ENCODE measurements at regions not wholly inside any gene's neighbourhood (a gene's known extent, or its start where the extent isn't known, plus 50 kb on each side); places are given as distances from the start of the nearest gene placed in this dataset.
"Not testable (repeated sequence)": the region's sequence is repeated elsewhere in the genome, so short reads cannot be mapped to it uniquely, and the experiment has no call there.

- not testable (repeated sequence) for DNase-seq
These were observed 445.1 kb downstream of the PTPRU start for GRCh38 chr1:29681416-29681815.

- DNase-seq = no peak
These were observed 443.7 kb downstream of the PTPRU start for GRCh38 chr1:29679828-29680558.

DNA sequence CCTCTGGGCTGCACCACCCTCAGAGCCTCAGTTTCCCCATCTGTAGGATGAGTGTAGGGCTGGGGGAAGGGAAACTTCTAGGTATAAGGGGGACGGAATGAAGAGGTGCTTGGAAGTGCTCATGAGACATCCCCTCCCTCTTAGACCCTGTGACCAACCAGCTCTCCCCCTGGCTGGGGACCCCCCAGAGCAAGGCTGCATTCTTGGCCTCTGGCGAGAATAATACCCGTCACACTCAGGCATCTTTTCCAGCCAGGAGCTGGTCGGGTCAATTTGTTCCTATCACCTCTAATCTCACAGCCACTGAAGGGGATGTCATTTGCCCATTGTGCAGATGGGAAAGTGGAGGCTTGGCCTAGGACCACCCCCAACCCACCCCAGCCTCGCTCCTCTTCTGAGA, 443.0 kb downstream of the PTPRU start:
- DNase-seq = no peak

- no peak for DNase-seq
These were observed 441.0 kb downstream of the PTPRU start for GRCh38 chr1:29677028-29678024.

- no peak for DNase-seq
These were observed 440.2 kb downstream of the PTPRU start for GRCh38 chr1:29676496-29676895.

- no peak for DNase-seq
These were observed 439.4 kb downstream of the PTPRU start for GRCh38 chr1:29675481-29676263.

DNA sequence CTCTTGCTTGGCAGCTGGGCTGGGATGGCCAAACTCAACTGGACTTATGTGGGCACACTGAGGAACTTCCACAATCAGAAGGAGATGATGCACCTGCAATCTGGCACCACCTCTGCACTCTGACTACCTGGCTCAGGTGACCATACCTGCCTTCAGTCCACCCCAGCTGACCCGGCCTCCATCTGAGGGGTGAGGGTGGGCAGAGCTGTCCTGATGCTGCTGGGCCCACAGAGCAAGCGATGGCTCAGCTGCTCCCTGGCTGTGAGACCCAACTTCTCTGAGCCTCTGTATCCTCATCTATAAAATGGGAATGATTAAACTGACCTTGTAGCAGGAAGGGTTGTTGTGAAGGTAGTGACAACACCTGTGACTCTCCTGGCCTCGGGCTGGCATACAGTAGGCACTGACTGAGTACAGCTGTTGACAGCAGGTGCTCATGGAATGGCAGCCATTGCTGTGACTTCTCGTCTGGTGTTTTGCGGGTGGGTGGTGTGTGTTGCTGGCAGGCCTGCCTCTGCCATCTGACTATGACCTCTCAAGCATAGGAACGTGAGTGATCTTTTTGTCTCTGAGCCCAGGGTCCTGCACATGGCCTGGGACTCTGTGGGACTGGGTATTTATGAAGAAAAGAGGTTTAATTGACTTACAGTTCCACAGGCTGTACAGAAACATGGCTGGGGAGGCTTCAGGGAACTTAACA, 438.5 kb downstream of the PTPRU start:
- no peak for DNase-seq

DNA sequence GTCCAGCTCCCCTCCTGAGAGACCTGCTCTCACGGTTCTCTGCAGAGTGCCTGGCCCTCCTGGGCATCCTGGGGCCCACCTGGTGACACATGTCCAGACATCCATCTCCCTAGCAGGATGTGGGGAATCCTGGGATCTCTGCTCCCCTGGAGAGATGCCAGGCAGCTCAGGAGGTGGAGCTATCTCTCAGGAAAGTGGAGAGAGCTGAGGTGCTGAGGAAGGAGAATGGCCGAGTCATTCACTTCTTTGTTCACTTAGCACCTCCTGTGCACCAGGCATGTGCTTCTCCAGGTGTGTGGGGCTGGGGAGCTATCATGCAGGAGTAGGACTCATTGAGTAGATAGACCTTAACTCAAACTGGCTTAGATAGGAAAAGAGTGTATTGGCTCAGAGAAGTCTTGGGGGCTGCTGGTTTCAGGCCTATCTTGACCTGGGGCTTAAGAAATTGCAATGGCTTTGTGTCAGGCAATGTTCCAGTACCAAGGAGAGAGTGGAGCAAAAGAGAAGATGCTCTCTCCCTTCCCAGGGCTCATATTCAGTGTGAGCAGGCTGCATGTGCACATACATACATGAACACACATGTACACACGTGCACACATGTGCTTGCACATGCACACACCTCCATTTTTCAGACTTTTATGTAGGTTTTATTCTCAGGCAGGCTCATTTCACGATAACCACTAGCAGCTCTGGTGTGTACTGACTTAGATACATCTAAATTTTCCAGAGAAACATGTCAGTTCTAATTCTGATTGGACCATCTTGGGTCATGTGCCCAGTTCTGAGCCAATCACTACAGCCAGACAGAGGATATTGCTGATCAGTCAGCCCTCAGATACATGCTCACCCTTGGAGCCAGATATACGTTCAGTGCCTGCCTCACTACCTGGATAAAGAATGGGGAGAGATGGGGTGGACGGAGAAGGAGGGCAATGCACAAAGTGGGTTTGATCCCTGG, 437.6 kb downstream of the PTPRU start:
- no peak for DNase-seq

GRCh38 chr1:29673228-29673500, 436.8 kb downstream of the PTPRU start:
- no peak for DNase-seq

GRCh38 chr1:29672416-29673227, 436.3 kb downstream of the PTPRU start:
- no peak for DNase-seq

DNA sequence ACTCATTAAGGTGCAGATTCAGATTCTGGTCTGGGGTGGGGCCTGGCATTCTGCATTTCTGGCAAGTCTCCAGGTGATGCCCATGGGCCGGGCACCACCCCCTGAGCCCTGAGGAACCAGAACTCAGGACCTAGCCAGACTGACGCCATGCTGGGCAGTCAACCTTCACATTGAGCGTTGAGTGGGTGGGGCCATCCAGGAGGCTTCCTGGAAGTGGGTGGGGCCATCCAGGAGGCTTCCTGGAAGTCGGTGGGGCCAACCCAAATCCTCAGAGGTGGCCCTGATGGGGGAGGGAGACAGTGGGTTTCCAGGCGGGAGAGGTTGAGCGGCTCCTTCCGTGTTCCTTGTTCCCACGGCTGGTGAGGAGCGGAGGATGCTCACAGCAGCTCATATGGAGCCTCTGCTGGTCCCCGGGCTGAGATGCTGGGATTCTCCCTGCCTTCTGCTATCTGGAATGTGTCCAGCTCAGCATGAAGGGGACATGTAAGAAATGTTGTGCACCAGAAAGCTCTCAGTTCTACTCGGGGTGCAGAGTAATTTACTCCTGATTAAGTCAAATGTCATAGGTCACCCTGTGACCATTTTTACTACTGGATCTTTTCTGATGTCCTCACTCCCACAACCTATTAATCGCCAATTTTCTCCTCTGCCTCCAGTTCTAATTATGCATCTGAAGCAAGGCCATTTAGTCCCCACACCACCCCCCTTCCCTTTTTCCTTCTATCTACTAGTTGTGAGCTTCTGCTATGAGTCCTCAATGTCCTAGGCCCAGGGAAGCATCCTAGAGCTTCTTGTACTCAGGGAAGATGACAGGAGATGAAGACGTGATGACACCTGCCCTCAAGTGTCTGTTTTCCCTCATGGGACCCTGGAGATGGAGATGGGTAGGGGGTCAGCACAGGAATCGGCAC, 435.4 kb downstream of the PTPRU start:
- no peak for DNase-seq

DNA sequence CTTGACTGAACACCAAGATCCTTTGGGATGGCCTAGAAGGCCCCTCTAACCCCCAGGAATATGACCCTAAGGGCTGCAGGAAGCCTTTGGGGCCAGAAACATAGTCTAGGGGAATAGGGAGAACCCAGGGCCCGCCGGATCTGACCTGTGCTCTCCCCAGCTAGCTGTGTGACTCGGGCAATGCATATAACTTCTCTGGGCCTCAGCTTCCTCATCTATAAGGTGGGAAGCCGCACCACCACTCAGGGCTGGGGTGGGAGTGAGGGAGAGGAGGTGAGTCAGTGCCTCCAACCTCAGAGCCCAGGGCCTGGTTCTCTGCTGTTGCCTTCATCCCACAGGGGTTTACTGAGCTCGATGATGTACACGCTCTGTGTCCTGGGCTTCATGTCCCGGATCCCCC, 434.4 kb downstream of the PTPRU start:
- DNase-seq = no peak

GRCh38 chr1:29669912-29670311, 433.6 kb downstream of the PTPRU start:
- no peak for DNase-seq

GRCh38 chr1:29669158-29669871, 433.0 kb downstream of the PTPRU start:
- no peak for DNase-seq

DNA sequence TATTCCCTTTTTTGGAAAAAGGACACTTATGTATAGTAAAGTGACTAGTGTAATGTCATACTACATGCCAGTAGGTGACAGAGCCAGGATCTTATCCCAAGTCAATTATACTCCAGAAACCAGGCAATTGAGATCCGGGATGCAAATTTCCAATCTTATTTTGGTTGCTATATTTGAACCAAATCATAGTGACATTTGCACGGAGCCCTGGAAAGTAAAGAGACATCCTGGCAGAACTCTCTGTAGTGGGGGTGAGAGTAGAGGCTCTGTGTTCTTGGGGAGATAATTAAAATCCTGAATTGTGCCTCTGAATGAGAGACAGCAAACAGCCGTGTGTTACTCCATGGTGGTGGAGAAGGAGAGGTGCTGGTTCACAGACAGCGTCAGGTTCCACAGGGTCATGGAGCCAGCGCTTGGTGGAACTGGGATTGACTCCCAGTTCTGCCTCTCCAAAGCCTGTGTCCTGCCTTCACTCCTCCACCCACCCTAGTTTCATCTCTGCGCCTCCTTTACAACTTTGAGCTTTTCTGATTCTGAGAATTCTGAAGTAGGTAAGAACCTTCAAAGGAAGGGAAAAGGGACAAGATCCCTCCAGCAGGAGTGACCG, 432.3 kb downstream of the PTPRU start:
- DNase-seq = no peak

GRCh38 chr1:29667951-29668350, 431.6 kb downstream of the PTPRU start:
- no peak for DNase-seq

DNA sequence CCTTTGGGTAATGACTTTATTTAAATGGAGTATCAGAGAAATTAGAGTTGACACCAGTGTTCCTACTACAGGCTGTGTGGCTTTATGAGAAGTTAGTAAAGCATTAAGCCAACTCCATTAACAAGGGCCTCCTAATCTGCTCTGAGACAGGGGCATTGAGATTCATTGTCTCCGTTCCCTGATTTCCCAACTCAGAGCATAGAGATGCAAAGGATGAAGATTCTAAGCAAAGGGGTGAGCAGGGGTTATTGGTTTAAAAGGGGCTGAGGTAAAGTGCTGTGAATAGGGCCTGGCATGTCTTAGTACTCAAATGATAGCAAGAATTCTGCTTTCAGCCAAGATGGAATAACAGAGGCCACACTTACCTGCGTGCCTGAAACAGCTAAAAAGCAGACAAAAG, 428.4 kb downstream of the PTPRU start:
- no peak for DNase-seq

DNA sequence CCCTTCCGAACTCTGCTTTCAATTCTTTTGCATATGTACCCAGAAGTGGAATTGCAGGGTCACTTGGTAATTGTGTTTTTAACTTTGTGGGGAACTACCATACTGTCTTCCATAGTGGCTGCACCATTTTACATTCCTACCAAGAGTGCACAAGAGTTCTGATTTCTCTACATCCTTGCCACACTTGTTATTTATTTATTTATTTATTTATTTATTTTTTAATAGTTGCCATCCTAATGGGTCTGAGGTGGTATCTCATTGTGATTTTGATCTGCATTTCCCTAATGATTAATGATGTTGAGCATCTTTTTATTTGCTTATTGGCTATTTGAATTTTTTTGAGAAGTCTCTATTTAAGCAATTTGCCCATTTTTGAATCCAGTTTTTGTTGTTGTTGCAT, 422.4 kb downstream of the PTPRU start:
- no peak for DNase-seq

All from COR-L47 (cell line).